C4-2B (cell line): ENCODE measurements at regions not wholly inside any gene's neighbourhood (a gene's known extent, or its start where the extent isn't known, plus 50 kb on each side); places are given as distances from the start of the nearest gene placed in this dataset.

ENCODE experiments used
- CTCF ChIP-seq: fragments of 450-650 bp; conservative IDR thresholded peaks from 2 replicates; pipeline ENCODE4 v1.5.1; 2017; ENCODE audit warnings: mild to moderate bottlenecking
- ZFX ChIP-seq: fragments of 450-650 bp; IDR thresholded peaks from 2 replicates; pipeline ENCODE4 v1.6.1; 2017

GRCh38 chr7:46153951-46154787, 233.1 kb upstream of the IGFBP3 start:
- TF ChIP-seq CTCF (no peak), ZFX (no peak)
